Neuronal stem cell (in vitro differentiated cells): ENCODE measurements at regions not wholly inside any gene's neighbourhood (a gene's known extent, or its start where the extent isn't known, plus 50 kb on each side); places are given as distances from the start of the nearest gene placed in this dataset.

Experiments used
- DNase-seq: peaks from one replicate; pipeline ENCODE4 v3.0.0-alpha.2; 2013; ENCODE audit warnings: low spot score
- H2AFZ ChIP-seq: one replicate; pipeline ENCODE4 v1.6.1; 2013; ENCODE audit warnings: mild to moderate bottlenecking, low read length, inconsistent platforms
- H2AK5ac ChIP-seq: 2 replicates; pipeline ENCODE4 v1.6.1; 2013; ENCODE audit warnings: low read depth, mild to moderate bottlenecking, inconsistent platforms, low read length, moderate library complexity, mixed read lengths
- H2BK120ac ChIP-seq: 2 replicates; pipeline ENCODE4 v1.6.1; 2013; ENCODE audit warnings: low read depth, mild to moderate bottlenecking, inconsistent platforms, low read length, moderate library complexity, mixed read lengths
- H2BK12ac ChIP-seq: one replicate; pipeline ENCODE4 v1.6.1; 2013; ENCODE audit warnings: low read length, inconsistent platforms
- H2BK15ac ChIP-seq: 2 replicates; pipeline ENCODE4 v1.6.1; 2013; ENCODE audit warnings: mild to moderate bottlenecking, low read length, inconsistent platforms, mixed read lengths
- H2BK5ac ChIP-seq: one replicate; pipeline ENCODE4 v1.6.1; 2013; ENCODE audit warnings: inconsistent platforms, mild to moderate bottlenecking, low read length, moderate library complexity
- H3K14ac ChIP-seq: one replicate; pipeline ENCODE4 v1.6.1; 2013; ENCODE audit warnings: low read length, inconsistent platforms
- H3K18ac ChIP-seq: 2 replicates; pipeline ENCODE4 v1.6.1; 2013; ENCODE audit warnings: low read length, inconsistent platforms
- H3K23ac ChIP-seq: 2 replicates; pipeline ENCODE4 v1.6.1; 2013; ENCODE audit warnings: low read depth, mild to moderate bottlenecking, mixed read lengths, low read length, inconsistent platforms; ENCODE audit not compliant: poor library complexity
- H3K27ac ChIP-seq: replicated peaks from 3 replicates; pipeline ENCODE4 v1.5.1; 2013; ENCODE audit warnings: low read length, inconsistent platforms
- H3K27me3 ChIP-seq, 3 experiments: 2 replicates each; pipeline ENCODE4 v1.6.1; 2013; ENCODE audit warnings: low read length in 3 of 3, mild to moderate bottlenecking in 2 of 3, inconsistent platforms in 1 of 3, low read depth in 1 of 3, mixed read lengths in 1 of 3, moderate library complexity in 1 of 3; ENCODE audit not compliant: control insufficient read depth in 3 of 3, insufficient read depth in 3 of 3
- H3K36me3 ChIP-seq, 2 donors: replicated peaks in 1 of 2; 2 replicates each; pipeline ENCODE4 v1.6.1; 2013; ENCODE audit warnings: low read length in 2 of 2; ENCODE audit not compliant: control insufficient read depth in 2 of 2, insufficient read depth in 2 of 2
- H3K4ac ChIP-seq: 2 replicates; pipeline ENCODE4 v1.6.1; 2013; ENCODE audit warnings: inconsistent platforms, mild to moderate bottlenecking, low read length, moderate library complexity
- H3K4me1 ChIP-seq, 2 donors: 1 replicate in 1 of 2; 2 replicates in 1 of 2; pipeline ENCODE4 v1.6.1; 2013; ENCODE audit warnings: low read length in 2 of 2, low read depth in 1 of 2; ENCODE audit not compliant: control insufficient read depth in 2 of 2, insufficient read depth in 1 of 2
- H3K4me2 ChIP-seq: one replicate; pipeline ENCODE4 v1.6.1; 2013; ENCODE audit warnings: mild to moderate bottlenecking, low read length, inconsistent platforms; ENCODE audit not compliant: insufficient read depth, poor library complexity, severe bottlenecking
- H3K4me3 ChIP-seq, 2 donors: 2 replicates each; pipeline ENCODE4 v1.5.1; 2013; ENCODE audit warnings: low read length in 2 of 2, mild to moderate bottlenecking in 2 of 2, inconsistent platforms in 1 of 2, moderate library complexity in 1 of 2
- H3K79me1 ChIP-seq: one replicate; pipeline ENCODE4 v1.6.1; 2013; ENCODE audit warnings: low read depth, mild to moderate bottlenecking, inconsistent platforms, low read length, moderate library complexity
- H3K9ac ChIP-seq: one replicate; pipeline ENCODE4 v1.6.1; 2013; ENCODE audit warnings: mild to moderate bottlenecking, low read depth, low read length, inconsistent platforms; ENCODE audit not compliant: poor library complexity
- H3K9me3 ChIP-seq, 2 donors: replicated peaks in 1 of 2; 2 replicates each; pipeline versions ENCODE3 to v1.6.1; 2013; ENCODE audit warnings: low read length in 2 of 2, mild to moderate bottlenecking in 2 of 2, inconsistent platforms in 1 of 2, low read depth in 1 of 2, mixed read lengths in 1 of 2, moderate library complexity in 1 of 2; ENCODE audit not compliant: control insufficient read depth in 2 of 2, insufficient read depth in 1 of 2
- H4K8ac ChIP-seq: one replicate; pipeline ENCODE4 v1.6.1; 2013; ENCODE audit warnings: low read depth, mild to moderate bottlenecking, inconsistent platforms, low read length, moderate library complexity
- H4K91ac ChIP-seq: one replicate; pipeline ENCODE4 v1.6.1; 2013; ENCODE audit warnings: low read length, low read depth, mild to moderate bottlenecking, inconsistent platforms; ENCODE audit not compliant: poor library complexity
- WGBS, 2 donors: extraction: QIAGEN DNeasy Blood & Tissue Kit; methylation state at CpG; one replicate each; pipeline ENCODE4 v1.1.7; 2013; ENCODE audit warnings: missing lambda C conversion rate in 2 of 2, mixed read lengths in 1 of 2; ENCODE audit not compliant: insufficient read length in 2 of 2, insufficient replicate concordance in 1 of 2; ENCODE audit errors: extremely low coverage in 2 of 2; 5-methylcytosine and 5-hydroxymethylcytosine counted together

GRCh38 chr18:61277808-61278207 lies 55.4 kb upstream of the CDH20 start:
- no peaks in the 10 kb centered on the region for H3K79me1 ChIP-seq
- no peak overlapping the region for H3K23ac ChIP-seq
- no peak for DNase-seq

GRCh38 chr18:61281431-61281830 lies 51.8 kb upstream of the CDH20 start:
- DNase-seq = no peak
- H3K18ac ChIP-seq = no peak overlapping the region
- no peak overlapping the region for H3K23ac ChIP-seq
- H2BK15ac ChIP-seq = no peak overlapping the region
- H2AFZ ChIP-seq = no peak overlapping the region
- H3K4me1 ChIP-seq = peaks cover 0 to 4% of the 10 kb centered on the region in 2 donors
- H3K27me3 ChIP-seq = no peaks in the 10 kb centered on the region
- H3K36me3 ChIP-seq = no peaks in the 10 kb centered on the region
- no peak overlapping the region for H3K4me3 ChIP-seq
- no peak overlapping the region for H3K27ac ChIP-seq
- H2BK120ac ChIP-seq = no peak overlapping the region
- no peak overlapping the region for H3K4me2 ChIP-seq
- no peak overlapping the region for H2BK12ac ChIP-seq
- no CpG with 5 or more reads among the region's 1 CpG for WGBS, 2 donors
- no peak overlapping the region for H4K91ac ChIP-seq
- no peak overlapping the region for H2BK5ac ChIP-seq
- no peak overlapping the region for H3K4ac ChIP-seq
- no peaks in the 10 kb centered on the region for H3K79me1 ChIP-seq
- H4K8ac ChIP-seq = no peak overlapping the region
- H3K9ac ChIP-seq = no peak overlapping the region
- H3K9me3 ChIP-seq = peaks cover 0 to 1% of the 10 kb centered on the region in 2 donors
- H3K14ac ChIP-seq = no peak overlapping the region
- H2AK5ac ChIP-seq = no peak overlapping the region

More at GRCh38 chr18:61277808-61278207, 55.4 kb upstream of the CDH20 start:
- no peaks in the 10 kb centered on the region for H3K4me1 ChIP-seq
- H2AFZ ChIP-seq = no peak overlapping the region
- H3K27ac ChIP-seq = no peak overlapping the region
- no peaks in the 10 kb centered on the region for H3K36me3 ChIP-seq
- no peak overlapping the region for H2BK5ac ChIP-seq
- H3K9ac ChIP-seq = no peak overlapping the region
- H2BK12ac ChIP-seq = no peak overlapping the region
- no peak overlapping the region for H3K14ac ChIP-seq
- no peak overlapping the region for H3K4me3 ChIP-seq
- no peaks in the 10 kb centered on the region for H3K27me3 ChIP-seq
- no peak overlapping the region for H4K91ac ChIP-seq
- H2AK5ac ChIP-seq = no peak overlapping the region
- H3K9me3 ChIP-seq = no peaks in the 10 kb centered on the region
- no peak overlapping the region for H2BK15ac ChIP-seq
- H3K4me2 ChIP-seq = no peak overlapping the region
- H3K4ac ChIP-seq = no peak overlapping the region
- H2BK120ac ChIP-seq = no peak overlapping the region
- H4K8ac ChIP-seq = no peak overlapping the region
- H3K18ac ChIP-seq = no peak overlapping the region

- H2BK15ac ChIP-seq = no peak overlapping the region
Measured at GRCh38 chr18:61282926-61283325, 50.3 kb upstream of the CDH20 start.

More at GRCh38 chr18:61282926-61283325, 50.3 kb upstream of the CDH20 start:
- H2BK120ac ChIP-seq = no peak overlapping the region
- H3K18ac ChIP-seq = no peak overlapping the region
- no peak overlapping the region for H2AK5ac ChIP-seq
- H4K8ac ChIP-seq = no peak overlapping the region
- no peak overlapping the region for H3K4me3 ChIP-seq
- H3K9me3 ChIP-seq = peaks cover 0 to 1% of the 10 kb centered on the region in 2 donors
- no peak overlapping the region for H2BK5ac ChIP-seq
- no peak overlapping the region for H2AFZ ChIP-seq
- no peak overlapping the region for H3K14ac ChIP-seq
- peaks cover 0 to 4% of the 10 kb centered on the region in 2 donors for H3K4me1 ChIP-seq
- H2BK12ac ChIP-seq = no peak overlapping the region
- no peak overlapping the region for H3K4ac ChIP-seq
- H3K23ac ChIP-seq = no peak overlapping the region
- H4K91ac ChIP-seq = no peak overlapping the region
- H3K79me1 ChIP-seq = no peaks in the 10 kb centered on the region
- H3K9ac ChIP-seq = no peak overlapping the region
- no peak overlapping the region for H3K27ac ChIP-seq
- WGBS, 2 donors = no CpG with 5 or more reads among the region's 2 CpGs
- no peaks in the 10 kb centered on the region for H3K27me3 ChIP-seq
- H3K4me2 ChIP-seq = no peak overlapping the region
- no peaks in the 10 kb centered on the region for H3K36me3 ChIP-seq
- no peak for DNase-seq
